Mesenchymal stem cell (in vitro differentiated cells and primary cell): ENCODE measurements at regions not wholly inside any gene's neighbourhood (a gene's known extent, or its start where the extent isn't known, plus 50 kb on each side); places are given as distances from the start of the nearest gene placed in this dataset.

Experiments used
- DNase-seq: peaks from one replicate; pipeline ENCODE4 v3.0.0-alpha.2; 2013
- H2AFZ ChIP-seq: one replicate; pipeline ENCODE4 v1.6.1; 2013; ENCODE audit warnings: low read depth, mild to moderate bottlenecking, control low read depth, inconsistent platforms, low read length, moderate library complexity
- H2AK5ac ChIP-seq: 2 replicates; pipeline ENCODE4 v1.6.1; 2013; ENCODE audit warnings: low read length, moderate library complexity, mild to moderate bottlenecking, inconsistent platforms; ENCODE audit not compliant: severe bottlenecking
- H2BK120ac ChIP-seq: one replicate; pipeline ENCODE4 v1.6.1; 2013; ENCODE audit warnings: low read depth, mild to moderate bottlenecking, inconsistent platforms, low read length, moderate library complexity
- H2BK12ac ChIP-seq, 2 experiments: one replicate each; pipeline ENCODE4 v1.6.1; 2013; ENCODE audit warnings: inconsistent platforms in 2 of 2, low read length in 2 of 2, mild to moderate bottlenecking in 2 of 2, moderate library complexity in 2 of 2, control low read depth in 1 of 2
- H2BK15ac ChIP-seq: one replicate; pipeline ENCODE4 v1.6.1; 2013; ENCODE audit warnings: mild to moderate bottlenecking, low read depth, inconsistent platforms; ENCODE audit not compliant: poor library complexity, severe bottlenecking
- H2BK5ac ChIP-seq: 2 replicates; pipeline ENCODE4 v1.6.1; 2013; ENCODE audit warnings: low read depth, mild to moderate bottlenecking, low read length, control low read depth, inconsistent platforms; ENCODE audit not compliant: poor library complexity, severe bottlenecking
- H3K14ac ChIP-seq, 2 experiments: one replicate each; pipeline ENCODE4 v1.6.1; 2013; ENCODE audit warnings: inconsistent platforms in 2 of 2, low read length in 2 of 2, control low read depth in 1 of 2, mild to moderate bottlenecking in 1 of 2, moderate library complexity in 1 of 2
- H3K18ac ChIP-seq, 2 experiments: one replicate each; pipeline ENCODE4 v1.6.1; 2013; ENCODE audit warnings: inconsistent platforms in 2 of 2, low read length in 2 of 2, control low read depth in 1 of 2, low read depth in 1 of 2, mild to moderate bottlenecking in 1 of 2
- H3K23ac ChIP-seq, 2 experiments: one replicate each; pipeline ENCODE4 v1.6.1; 2013; ENCODE audit warnings: inconsistent platforms in 2 of 2, low read length in 2 of 2, mild to moderate bottlenecking in 2 of 2, moderate library complexity in 2 of 2, control low read depth in 1 of 2
- H3K27ac ChIP-seq: 2 replicates; pipeline ENCODE4 v1.5.1; 2013; ENCODE audit warnings: mild to moderate bottlenecking, moderate library complexity, low read length, control low read depth, inconsistent platforms; ENCODE audit not compliant: poor library complexity, severe bottlenecking
- H3K27me3 ChIP-seq, 2 experiments: 2 replicates each; pipeline versions ENCODE4 v1.6.1 to v1.7.0; 2013; ENCODE audit warnings: low read length in 2 of 2, mild to moderate bottlenecking in 2 of 2, moderate library complexity in 2 of 2, control low read depth in 1 of 2, inconsistent platforms in 1 of 2; ENCODE audit not compliant: control insufficient read depth in 1 of 2, insufficient read depth in 1 of 2
- H3K36me3 ChIP-seq, 2 experiments: 2 replicates each; pipeline versions ENCODE4 v1.6.1 to v1.7.0; 2013; ENCODE audit warnings: low read length in 2 of 2, control low read depth in 1 of 2, inconsistent platforms in 1 of 2, low read depth in 1 of 2, mild to moderate bottlenecking in 1 of 2; ENCODE audit not compliant: insufficient read depth in 2 of 2, control insufficient read depth in 1 of 2
- H3K4ac ChIP-seq, 2 experiments: one replicate each; pipeline ENCODE4 v1.6.1; 2013; ENCODE audit warnings: inconsistent platforms in 2 of 2, low read length in 2 of 2, mild to moderate bottlenecking in 2 of 2, moderate library complexity in 2 of 2, control low read depth in 1 of 2, low read depth in 1 of 2
- H3K4me1 ChIP-seq: 2 replicates; pipeline ENCODE4 v1.6.1; 2013; ENCODE audit warnings: low read depth, low read length, control low read depth; ENCODE audit not compliant: control insufficient read depth, insufficient read depth
- H3K4me2 ChIP-seq: 2 replicates; pipeline ENCODE4 v1.6.1; 2013; ENCODE audit warnings: low read length, mild to moderate bottlenecking, inconsistent platforms; ENCODE audit not compliant: poor library complexity, severe bottlenecking
- H3K4me3 ChIP-seq, 2 experiments: 2 replicates each; pipeline versions ENCODE4 v1.5.1 to v1.7.0; 2013; ENCODE audit warnings: low read length in 2 of 2, mild to moderate bottlenecking in 2 of 2, control low read depth in 1 of 2, low read depth in 1 of 2; ENCODE audit not compliant: insufficient read depth in 1 of 2
- H3K79me1 ChIP-seq: replicated peaks from 2 replicates; pipeline ENCODE4 v1.6.1; 2013; ENCODE audit warnings: mild to moderate bottlenecking, control low read depth, low read length, inconsistent platforms; ENCODE audit not compliant: poor library complexity, severe bottlenecking
- H3K9ac ChIP-seq: 2 replicates; pipeline ENCODE4 v1.7.0; 2013; ENCODE audit warnings: mild to moderate bottlenecking, low read length, moderate library complexity
- H3K9me3 ChIP-seq: 2 replicates; pipeline ENCODE4 v1.7.0; 2013; ENCODE audit warnings: mild to moderate bottlenecking, low read length; ENCODE audit not compliant: control insufficient read depth
- H4K8ac ChIP-seq: one replicate; pipeline ENCODE4 v1.6.1; 2013; ENCODE audit warnings: inconsistent platforms, mild to moderate bottlenecking, low read length, moderate library complexity
- H4K91ac ChIP-seq: one replicate; pipeline ENCODE4 v1.6.1; 2013; ENCODE audit warnings: mild to moderate bottlenecking, low read length, inconsistent platforms
- WGBS: methylation state at CpG from one replicate; pipeline ENCODE4 v1.1.7; 2013; ENCODE audit warnings: mixed read lengths; 5-methylcytosine and 5-hydroxymethylcytosine counted together

- no peak overlapping the region for H3K23ac ChIP-seq
- no peaks in the 10 kb centered on the region for H3K27me3 ChIP-seq
- peak overlapping the region; percentile 52 for H3K27ac ChIP-seq
- no peak overlapping the region for H2AK5ac ChIP-seq
- H2BK12ac ChIP-seq, result no peak overlapping the region
- peaks cover 0 to 8% of the 10 kb centered on the region in 2 experiments for H3K36me3 ChIP-seq
- WGBS, result 3% methylated on average over 5 of the region's 28 CpGs
- no peak overlapping the region for H3K18ac ChIP-seq
- peak overlapping the region; percentile 59 for H2BK5ac ChIP-seq
- no peak overlapping the region for H4K8ac ChIP-seq
- no peaks in the 10 kb centered on the region for H3K79me1 ChIP-seq
- peak overlapping the region; percentile 53 to 75 for H3K4me3 ChIP-seq
- H3K9ac ChIP-seq, result peak overlapping the region; percentile 82
- DNase-seq, result peak; percentile 73
- H4K91ac ChIP-seq, result no peak overlapping the region
- no peak overlapping the region for H2BK15ac ChIP-seq
- H3K4me1 ChIP-seq, result peaks cover 7% of the 10 kb centered on the region
- H2AFZ ChIP-seq, result no peak overlapping the region
- no peak overlapping the region for H2BK120ac ChIP-seq
- H3K14ac ChIP-seq, result no peak overlapping the region
- H3K9me3 ChIP-seq, result no peaks in the 10 kb centered on the region
- H3K4ac ChIP-seq, result no peak overlapping the region
- H3K4me2 ChIP-seq, result peak overlapping the region; percentile 64
These were observed 76.6 kb upstream of the TBCA start for GRCh38 chr5:77852514-77853352.

- Histone ChIP-seq H2BK5ac (no peak overlapping the region), H3K4me3 (peak overlapping the region; percentile 55 to 75), H2BK15ac (no peak overlapping the region), H3K4me1 (peaks cover 7% of the 10 kb centered on the region), H3K18ac (no peak overlapping the region), H3K27me3 (peaks cover 0 to 2% of the 10 kb centered on the region in 2 experiments), H4K8ac (peak overlapping the region; percentile 85), H2AK5ac (no peak overlapping the region), H3K14ac (no peak overlapping the region), H3K4ac (peak overlapping the region in 1 of 2 experiments; percentile 1), H2AFZ (no peak overlapping the region), H3K27ac (peak overlapping the region; percentile 52), H3K4me2 (peak overlapping the region; percentile 64), H3K9me3 (no peaks in the 10 kb centered on the region), H3K9ac (peak overlapping the region; percentile 82), H3K79me1 (no peaks in the 10 kb centered on the region), H3K23ac (no peak overlapping the region), H3K36me3 (peaks cover 0 to 8% of the 10 kb centered on the region in 2 experiments), H4K91ac (no peak overlapping the region), H2BK12ac (no peak overlapping the region), H2BK120ac (peak overlapping the region; percentile 52)
- no peak for DNase-seq
- 8% methylated on average over 7 of the region's 13 CpGs for WGBS
These were observed 76.0 kb upstream of the TBCA start for GRCh38 chr5:77852068-77852513.

DNA sequence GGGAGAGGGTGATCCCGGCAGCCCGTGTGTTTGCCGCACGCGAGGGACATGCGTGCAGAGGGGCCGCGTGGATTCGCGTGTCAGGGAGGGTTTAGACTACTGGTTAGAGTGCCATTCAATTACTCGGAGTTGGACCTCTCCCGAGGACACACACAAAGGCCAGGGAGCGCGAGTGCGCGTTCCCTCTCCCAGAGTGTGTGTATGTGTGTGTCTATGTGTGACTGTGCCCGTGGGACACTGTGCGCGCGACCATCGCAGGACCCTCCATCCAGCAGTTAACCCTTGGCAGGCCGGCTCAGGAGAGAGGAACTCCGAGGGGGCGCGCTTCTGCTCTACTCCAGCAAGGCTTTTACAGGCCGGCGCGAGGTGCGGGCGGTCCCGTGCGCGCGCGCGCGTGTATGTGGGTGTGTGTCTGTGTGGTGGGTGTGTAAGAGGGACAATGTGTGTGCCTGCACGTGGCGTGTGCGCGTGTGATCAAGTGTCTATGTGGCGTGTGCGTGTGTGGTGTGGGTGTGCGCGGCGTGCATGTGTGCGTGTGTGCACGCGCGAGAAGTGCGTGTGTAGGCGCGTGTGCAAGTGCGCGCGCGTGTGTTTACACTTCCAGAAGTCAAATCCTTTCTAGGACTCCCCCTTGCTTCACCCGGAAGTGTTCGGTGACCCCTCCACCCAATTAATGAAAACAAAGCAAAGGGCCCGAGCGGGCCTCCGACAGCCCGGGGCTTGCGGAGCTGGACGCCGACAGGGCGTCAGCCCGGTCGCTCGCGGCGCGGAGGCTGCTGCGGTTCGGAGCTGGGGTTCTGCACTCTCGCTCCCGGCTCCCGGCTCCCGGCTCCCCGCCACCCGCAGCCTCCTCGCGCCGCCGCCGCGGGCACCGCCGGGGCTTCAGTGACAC is 75.3 kb upstream of the TBCA start:
- H3K23ac ChIP-seq, result peak overlapping the region in 1 of 2 experiments; percentile 66
- H3K79me1 ChIP-seq, result no peaks in the 10 kb centered on the region
- no peak overlapping the region for H2BK15ac ChIP-seq
- no peak overlapping the region for H2AK5ac ChIP-seq
- H3K9me3 ChIP-seq, result no peaks in the 10 kb centered on the region
- peak overlapping the region; percentile 79 for H2AFZ ChIP-seq
- H3K4ac ChIP-seq, result peak overlapping the region; percentile 40 to 73
- peaks cover 10% of the 10 kb centered on the region for H3K4me1 ChIP-seq
- peak overlapping the region; percentile 85 for H4K8ac ChIP-seq
- H3K9ac ChIP-seq, result peak overlapping the region; percentile 82
- peak overlapping the region; percentile 88 for H4K91ac ChIP-seq
- no peak overlapping the region for H3K27ac ChIP-seq
- DNase-seq, result peak; percentile 27
- H2BK120ac ChIP-seq, result peak overlapping the region; percentile 52
- H3K4me2 ChIP-seq, result peak overlapping the region; percentile 64
- H2BK5ac ChIP-seq, result no peak overlapping the region
- 17% methylated on average over 73 of the region's 89 CpGs for WGBS
- H2BK12ac ChIP-seq, result peak overlapping the region in 1 of 2 experiments; percentile 21
- peak overlapping the region in 1 of 2 experiments; percentile 94 for H3K14ac ChIP-seq
- peaks cover 0 to 7% of the 10 kb centered on the region in 2 experiments for H3K27me3 ChIP-seq
- peak overlapping the region; percentile 66 to 96 for H3K18ac ChIP-seq
- peak overlapping the region; percentile 55 to 75 for H3K4me3 ChIP-seq
- peaks cover 0 to 8% of the 10 kb centered on the region in 2 experiments for H3K36me3 ChIP-seq
